ENCODE measurements at regions not wholly inside any gene's neighbourhood (a gene's known extent, or its start where the extent isn't known, plus 50 kb on each side); places are given as distances from the start of the nearest gene placed in this dataset.

DNA sequence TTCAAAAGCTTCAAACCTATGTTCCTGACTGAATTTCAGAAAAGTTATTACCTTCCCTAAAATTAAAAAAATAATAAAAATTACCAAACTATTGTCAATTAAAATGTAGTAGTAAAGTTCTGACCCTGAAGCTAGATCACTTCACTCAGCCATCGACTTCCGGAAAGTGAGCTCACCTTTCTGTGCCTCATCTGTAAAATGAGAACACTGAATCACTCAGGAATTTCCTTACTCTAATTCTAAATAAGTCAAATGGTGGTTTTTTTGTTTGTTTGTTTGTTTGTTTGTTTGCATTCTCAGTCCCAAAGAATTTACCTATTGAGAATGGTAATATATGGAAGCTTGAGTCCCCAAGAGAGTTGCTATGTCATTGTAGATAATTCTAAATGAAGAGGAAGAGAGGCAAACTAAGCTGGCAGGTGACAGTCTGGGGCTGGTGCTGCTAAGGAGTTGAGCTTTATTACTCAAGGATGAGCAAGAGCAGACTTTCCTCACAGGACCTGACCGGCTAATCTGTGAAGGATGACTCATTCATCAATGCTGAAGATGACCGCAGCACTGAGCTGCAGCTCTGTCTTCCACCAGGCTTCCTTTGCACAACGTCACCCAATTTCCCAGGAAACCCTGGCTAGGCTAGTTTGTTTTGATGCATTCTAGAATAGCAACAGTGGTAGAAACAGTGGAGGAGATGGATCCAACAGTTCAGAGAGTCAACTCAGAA lies 248.8 kb downstream of the RAB38 start (continued):
- TF ChIP-seq YY1 (IDR thresholded peaks at IDR 0.05; ENCODE audit: extremely low read depth, insufficient replicate concordance, low read depth, low read length), result no peak
- TF ChIP-seq, protein P1, sequence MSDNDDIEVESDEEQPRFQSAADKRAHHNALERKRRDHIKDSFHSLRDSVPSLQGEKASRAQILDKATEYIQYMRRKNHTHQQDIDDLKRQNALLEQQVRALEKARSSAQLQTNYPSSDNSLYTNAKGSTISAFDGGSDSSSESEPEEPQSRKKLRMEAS (IDR thresholded peaks at IDR 0.05), result no peak; the same call in 1 of the 2 replicates
- TF ChIP-seq EZH2 (IDR thresholded peaks at IDR 0.05), result no peak

DNA sequence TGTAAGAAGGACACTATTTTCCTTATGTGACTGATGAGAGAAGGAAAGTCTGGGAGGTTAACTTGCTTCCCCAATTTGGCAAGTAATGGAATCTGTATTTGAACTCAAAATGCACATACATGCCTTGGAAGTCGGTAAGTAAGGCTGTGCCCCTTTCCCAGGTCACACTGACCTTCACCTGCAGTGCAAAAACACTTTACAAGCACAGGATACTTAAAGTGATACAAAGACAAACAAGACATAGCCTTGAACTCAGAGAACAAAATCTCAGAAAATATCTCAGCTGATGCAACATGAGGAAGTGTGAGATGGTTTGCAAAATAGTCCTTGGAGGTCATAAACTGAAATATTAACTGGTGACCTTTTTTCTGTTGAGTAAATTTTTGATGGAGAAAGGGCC lies 251.1 kb downstream of the RAB38 start:
- no peaks in the 10 kb centered on the region for H3K79me2 ChIP-seq (ENCODE audit: insufficient read depth, low read length)
- POLR2A ChIA-PET, result no interaction called here
- intact Hi-C loops (cut with micrococcal nuclease), result no loop called here
- BruUV-seq (replicated peaks), result no TSS peak
- no peak for DNase-seq (ENCODE audit: low read depth, low spot score)
- TF ChIP-seq, protein P2, sequence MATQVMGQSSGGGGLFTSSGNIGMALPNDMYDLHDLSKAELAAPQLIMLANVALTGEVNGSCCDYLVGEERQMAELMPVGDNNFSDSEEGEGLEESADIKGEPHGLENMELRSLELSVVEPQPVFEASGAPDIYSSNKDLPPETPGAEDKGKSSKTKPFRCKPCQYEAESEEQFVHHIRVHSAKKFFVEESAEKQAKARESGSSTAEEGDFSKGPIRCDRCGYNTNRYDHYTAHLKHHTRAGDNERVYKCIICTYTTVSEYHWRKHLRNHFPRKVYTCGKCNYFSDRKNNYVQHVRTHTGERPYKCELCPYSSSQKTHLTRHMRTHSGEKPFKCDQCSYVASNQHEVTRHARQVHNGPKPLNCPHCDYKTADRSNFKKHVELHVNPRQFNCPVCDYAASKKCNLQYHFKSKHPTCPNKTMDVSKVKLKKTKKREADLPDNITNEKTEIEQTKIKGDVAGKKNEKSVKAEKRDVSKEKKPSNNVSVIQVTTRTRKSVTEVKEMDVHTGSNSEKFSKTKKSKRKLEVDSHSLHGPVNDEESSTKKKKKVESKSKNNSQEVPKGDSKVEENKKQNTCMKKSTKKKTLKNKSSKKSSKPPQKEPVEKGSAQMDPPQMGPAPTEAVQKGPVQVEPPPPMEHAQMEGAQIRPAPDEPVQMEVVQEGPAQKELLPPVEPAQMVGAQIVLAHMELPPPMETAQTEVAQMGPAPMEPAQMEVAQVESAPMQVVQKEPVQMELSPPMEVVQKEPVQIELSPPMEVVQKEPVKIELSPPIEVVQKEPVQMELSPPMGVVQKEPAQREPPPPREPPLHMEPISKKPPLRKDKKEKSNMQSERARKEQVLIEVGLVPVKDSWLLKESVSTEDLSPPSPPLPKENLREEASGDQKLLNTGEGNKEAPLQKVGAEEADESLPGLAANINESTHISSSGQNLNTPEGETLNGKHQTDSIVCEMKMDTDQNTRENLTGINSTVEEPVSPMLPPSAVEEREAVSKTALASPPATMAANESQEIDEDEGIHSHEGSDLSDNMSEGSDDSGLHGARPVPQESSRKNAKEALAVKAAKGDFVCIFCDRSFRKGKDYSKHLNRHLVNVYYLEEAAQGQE (IDR thresholded peaks at IDR 0.05; ENCODE audit: low read depth), result no peak
- no peak for TF ChIP-seq SIN3A (IDR thresholded peaks at IDR 0.05; ENCODE audit: low read depth)
- no peak for TF ChIP-seq SRF (IDR thresholded peaks at IDR 0.05; ENCODE audit: low read depth)
- no peak for TF ChIP-seq ZNF274 (IDR thresholded peaks at IDR 0.05; ENCODE audit: low read depth, low read length)
- no peak for TF ChIP-seq YY1 (IDR thresholded peaks at IDR 0.05; ENCODE audit: extremely low read depth, insufficient replicate concordance, low read depth, low read length)
- no peak for TF ChIP-seq EGR1 (IDR thresholded peaks at IDR 0.05; ENCODE audit: low read depth)
- no peak for TF ChIP-seq TCF7L2 (IDR thresholded peaks at IDR 0.05; ENCODE audit: borderline replicate concordance, extremely low read depth, insufficient read depth, insufficient read length)
- TF ChIP-seq, protein P3, sequence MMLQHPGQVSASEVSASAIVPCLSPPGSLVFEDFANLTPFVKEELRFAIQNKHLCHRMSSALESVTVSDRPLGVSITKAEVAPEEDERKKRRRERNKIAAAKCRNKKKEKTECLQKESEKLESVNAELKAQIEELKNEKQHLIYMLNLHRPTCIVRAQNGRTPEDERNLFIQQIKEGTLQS (IDR thresholded peaks at IDR 0.05), result no peak
- no peak for TF ChIP-seq JUND (IDR thresholded peaks at IDR 0.05)
- no peaks in the 10 kb centered on the region for H3K36me3 ChIP-seq (ENCODE audit: control insufficient read depth in 1 of 2, insufficient read depth in 2 of 2, low read length in 2 of 2)
- ATAC-seq, result no peak
- no peak overlapping the region for H3K27ac ChIP-seq (ENCODE audit: low read depth, low read length)
- RAD21 ChIA-PET (ENCODE audit: low non-redundant PET in 1 of 2, low total read pairs in 2 of 2, uncharacterized antibody in 2 of 2, unreplicated experiment in 2 of 2), result no interaction called here
- H4K20me1 ChIP-seq (ENCODE audit: insufficient read depth), result no peaks in the 10 kb centered on the region
- no peaks in the 10 kb centered on the region for H3K27me3 ChIP-seq (ENCODE audit: insufficient read depth, low read length)
- CTCF ChIA-PET, result no interaction called here
- no peak overlapping the region for H3K4me3 ChIP-seq (replicated peaks in 1 of 2; ENCODE audit: low read depth in 1 of 2, low read length in 2 of 2)
- peaks cover 2 to 18% of the 10 kb centered on the region in 2 experiments; a peak in 2 of 4 replicates for H3K4me1 ChIP-seq (ENCODE audit: control insufficient read depth in 1 of 2, insufficient read depth in 2 of 2, low read length in 2 of 2)
- no peak overlapping the region for H3K9ac ChIP-seq (ENCODE audit: low read length)
- H3K9me3 ChIP-seq (ENCODE audit: control insufficient read depth in 1 of 2, insufficient read depth in 1 of 2, low read depth in 1 of 2, low read length in 2 of 2), result no peaks in the 10 kb centered on the region
- no peak overlapping the region for H2AFZ ChIP-seq (ENCODE audit: low read depth, low read length, poor library complexity, severe bottlenecking)
- no peak overlapping the region for H3K4me2 ChIP-seq (ENCODE audit: low read length)
- H3K9me2 ChIP-seq (ENCODE audit: insufficient read depth), result no peaks in the 10 kb centered on the region

Data from HCT116 (cell line).